ENCODE measurements at regions not wholly inside any gene's neighbourhood (a gene's known extent, or its start where the extent isn't known, plus 50 kb on each side); places are given as distances from the start of the nearest gene placed in this dataset.

DNA sequence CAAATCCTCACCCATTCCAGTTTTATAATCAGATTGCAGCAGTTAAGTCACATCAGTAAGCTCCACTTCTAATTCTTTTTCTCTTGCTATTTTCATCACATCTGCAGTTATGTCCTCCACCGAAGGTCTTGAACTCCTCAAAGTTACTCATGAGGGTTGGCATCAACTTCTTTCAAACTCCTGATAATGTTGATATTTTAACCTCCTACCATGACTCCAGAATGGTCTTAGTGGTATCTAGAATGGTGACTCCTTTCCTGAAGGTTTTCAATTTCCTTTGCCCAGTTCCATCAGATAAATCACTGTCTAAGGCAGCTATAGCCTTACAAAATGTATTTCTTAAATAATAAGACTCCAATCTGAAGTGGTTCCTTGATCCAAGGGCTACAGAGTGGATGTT lies 53.8 kb upstream of the EDIL3 start:
- TF ChIP-seq SUZ12 (IDR thresholded peaks at IDR 0.05; ENCODE audit: extremely low read depth, insufficient read depth, insufficient read length): no peak
- no peak for TF ChIP-seq ZNF274 (IDR thresholded peaks at IDR 0.05; ENCODE audit: low read depth, low read length)
- TF ChIP-seq YY1 (IDR thresholded peaks at IDR 0.05; ENCODE audit: insufficient read depth, insufficient read length): no peak
